Right lobe of liver (tissue), 6 donors: ENCODE measurements at regions not wholly inside any gene's neighbourhood (a gene's known extent, or its start where the extent isn't known, plus 50 kb on each side); places are given as distances from the start of the nearest gene placed in this dataset.

ENCODE experiments used
- ATAC-seq, 4 donors: fragments of 200-7000 bp; cut with Tn5 transposase; one replicate each; pipeline ENCODE4 v1.9.1; 2020; ENCODE audit warnings: mild to moderate bottlenecking in 4 of 4, moderate library complexity in 4 of 4
- DNase-seq, 3 donors: peaks; one replicate each; pipeline ENCODE4 v3.0.0-alpha.2; 2020
- H3K27ac ChIP-seq, 3 donors: fragments of 200-600 bp; one replicate each; pipeline ENCODE4 v1.8.0; 2022
- H3K27me3 ChIP-seq, 2 donors: fragments of 200-600 bp; one replicate each; pipeline ENCODE4 v1.8.0; 2022
- H3K36me3 ChIP-seq, 4 donors: fragments of 200-600 bp; sonication (generic) in 1 of 4; one replicate each; pipeline versions ENCODE4 v1.5.1 to v1.8.0; 2017 to 2022; ENCODE audit warnings: control low read depth in 1 of 4
- H3K4me1 ChIP-seq, 4 donors: fragments of 200-600 bp; sonication (generic) in 1 of 4; one replicate each; pipeline versions ENCODE4 v1.5.1 to v1.8.0; 2017 to 2022; ENCODE audit warnings: control low read depth in 1 of 4
- H3K4me3 ChIP-seq, 3 donors: fragments of 200-600 bp; one replicate each; pipeline ENCODE4 v1.8.0; 2022
- H3K9me3 ChIP-seq, 4 donors: fragments of 200-600 bp; sonication (generic) in 1 of 4; one replicate each; pipeline versions ENCODE4 v1.5.1 to v1.8.0; 2017 to 2022; ENCODE audit warnings: control low read depth in 1 of 4
- CTCF ChIP-seq, 4 donors: fragments of 200-600 bp in 3 of 4; fragments of 450-650 bp in 1 of 4; IDR thresholded peaks; one replicate each; pipeline versions ENCODE4 v1.5.1 to v1.8.0; 2016 to 2022; ENCODE audit warnings: antibody characterized with exemption in 4 of 4, mild to moderate bottlenecking in 2 of 4
- POLR2A ChIP-seq: fragments of 450-650 bp; IDR thresholded peaks from one replicate; pipeline ENCODE4 v1.6.1; 2017; ENCODE audit warnings: antibody characterized with exemption, mild to moderate bottlenecking
- WGBS: methylation state at CpG from one replicate; pipeline ENCODE4 v1.1.6; 2018; ENCODE audit warnings: low coverage, low lambda C conversion rate; ENCODE audit not compliant: insufficient coverage; ENCODE audit errors: missing lambda C conversion rate; 5-methylcytosine and 5-hydroxymethylcytosine counted together
- intact Hi-C, 2 donors: fragments of 100-400 bp; cut with DNase I; formaldehyde crosslinking; loops; one replicate each; pipeline versions ENCODE4 v1.11.2 to v1.14.1; 2022
- donor health status: DM: no; HTN: yes; CAD: no.
- donor health status: DM: no; HTN: no; CAD: no.
- donor health status: DM: no; HTN: no; CAD: no.
- donor health status: DM: no; HTN: yes; CAD: no.
- donor health status: DM: no; HTN: yes; CAD: no.

DNA sequence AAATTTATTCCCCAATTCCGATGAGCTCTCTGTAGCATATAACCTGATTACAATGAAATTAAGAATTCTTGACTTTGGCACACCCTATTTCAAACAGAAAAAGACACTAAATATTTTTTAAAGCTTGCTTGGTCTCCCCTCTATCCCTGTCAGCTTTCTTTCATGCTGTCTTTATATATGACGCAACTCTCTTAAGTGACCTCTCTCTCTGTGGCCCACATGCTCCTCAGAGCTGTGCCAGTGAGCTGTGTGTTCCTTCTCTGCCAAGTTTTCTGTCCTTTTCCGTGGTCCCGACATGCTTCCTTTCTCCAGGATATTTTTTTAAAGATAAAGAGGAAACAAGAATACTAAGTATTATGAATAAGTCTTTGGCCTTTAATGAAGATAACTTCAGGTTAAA is 484.0 kb downstream of the ETNK1 start:
- Histone ChIP-seq H3K4me3 (no peak overlapping the region), H3K36me3 (no peaks in the 10 kb centered on the region), H3K27ac (no peak overlapping the region), H3K27me3 (no peaks in the 10 kb centered on the region), H3K4me1 (no peaks in the 10 kb centered on the region), H3K9me3 (no peaks in the 10 kb centered on the region)
- intact Hi-C loops = no loop called here
- 37% methylated on average over 4 of the region's 4 CpGs for WGBS
- TF ChIP-seq CTCF (IDR thresholded peaks at IDR 0.05) (no peak), POLR2A (no peak)
- DNase-seq (peak in 1 of 3 donors; percentile 10), ATAC-seq (peak in 2 of 4 donors; percentile 45 to 50)

DNA sequence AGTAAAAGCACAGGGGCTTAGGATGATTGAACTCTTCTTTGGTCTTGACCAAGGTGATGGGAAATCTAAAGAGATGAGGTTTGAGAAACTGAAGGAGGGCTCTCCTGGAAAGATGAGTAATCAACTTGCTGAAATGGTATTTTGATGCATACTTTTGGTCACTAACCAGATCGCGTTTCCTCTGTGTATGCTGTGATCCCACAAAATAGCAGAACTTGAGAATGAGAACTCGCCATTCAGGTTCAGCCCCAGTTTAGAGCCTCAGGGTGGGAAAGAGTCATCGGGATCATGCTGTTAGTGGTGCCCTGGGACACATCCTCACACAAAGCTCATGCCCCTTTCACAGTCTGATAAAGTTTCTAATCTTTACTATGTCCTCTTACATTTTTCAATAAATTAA is 488.8 kb downstream of the ETNK1 start:
- TF ChIP-seq CTCF (IDR thresholded peaks at IDR 0.05) (no peak), POLR2A (no peak)
- Histone ChIP-seq H3K4me3 (no peak overlapping the region), H3K27me3 (no peaks in the 10 kb centered on the region), H3K27ac (no peak overlapping the region), H3K9me3 (no peaks in the 10 kb centered on the region), H3K36me3 (no peaks in the 10 kb centered on the region), H3K4me1 (no peaks in the 10 kb centered on the region)
- 82% methylated on average over 1 of the region's 4 CpGs for WGBS
- DNase-seq = no peak
- ATAC-seq = no peak
- intact Hi-C loops = no loop called here

DNA sequence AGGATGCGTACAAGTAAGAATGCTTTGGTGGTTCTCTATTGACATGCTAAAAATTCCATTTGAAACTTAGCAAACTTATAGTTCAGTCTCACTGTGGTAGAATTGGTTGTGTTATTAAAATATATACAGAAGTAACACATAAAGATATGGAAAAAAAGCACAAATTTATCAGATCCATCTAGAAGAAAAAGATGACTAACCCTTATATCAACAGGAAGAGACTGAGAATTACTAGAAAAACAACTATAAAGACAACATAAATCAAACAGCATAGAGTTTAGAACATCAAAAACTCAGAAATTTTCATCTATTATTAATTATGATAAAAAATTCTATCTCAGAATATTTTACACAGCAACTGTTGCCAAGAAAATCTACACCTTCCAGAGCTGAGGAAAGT is 491.0 kb downstream of the ETNK1 start:
- intact Hi-C loops = no loop called here
- H3K4me1 ChIP-seq = no peaks in the 10 kb centered on the region

DNA sequence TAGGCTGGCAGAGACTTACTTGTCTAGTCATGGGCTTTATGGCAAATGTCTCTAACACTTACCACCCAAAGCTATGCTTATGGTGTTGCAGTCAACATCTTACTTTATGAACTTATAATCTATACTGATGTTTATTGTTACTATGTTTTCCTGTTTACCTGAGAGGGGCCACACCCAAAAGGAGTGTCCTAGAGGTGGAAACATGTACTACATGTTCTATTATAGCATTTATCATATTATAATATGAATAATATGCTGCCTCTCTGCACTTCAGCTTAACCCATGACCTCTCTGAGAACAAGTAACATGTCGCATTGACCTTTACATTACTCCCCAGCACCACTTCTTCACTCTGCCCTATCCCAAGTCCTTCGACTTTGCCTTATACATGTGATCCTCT is 501.8 kb downstream of the ETNK1 start:
- H3K27ac ChIP-seq = no peak overlapping the region
- intact Hi-C loops = no loop called here
- WGBS = 33% methylated on average over 1 of the region's 2 CpGs
- H3K27me3 ChIP-seq = no peaks in the 10 kb centered on the region
- H3K36me3 ChIP-seq = no peaks in the 10 kb centered on the region
- H3K4me1 ChIP-seq = no peaks in the 10 kb centered on the region
- TF ChIP-seq CTCF (IDR thresholded peaks at IDR 0.05) = no peak
- no peak for TF ChIP-seq POLR2A
- H3K9me3 ChIP-seq = no peaks in the 10 kb centered on the region
- no peak overlapping the region for H3K4me3 ChIP-seq
- no peak for ATAC-seq
- no peak for DNase-seq

More for the DNA sequence above, 491.0 kb downstream of the ETNK1 start:
- no peak overlapping the region for H3K27ac ChIP-seq
- H3K9me3 ChIP-seq = no peaks in the 10 kb centered on the region
- no peak for ATAC-seq
- no peak for TF ChIP-seq CTCF (IDR thresholded peaks at IDR 0.05)
- no peak for TF ChIP-seq POLR2A
- H3K4me3 ChIP-seq = no peak overlapping the region
- no peaks in the 10 kb centered on the region for H3K36me3 ChIP-seq
- WGBS = 92% methylated on average over 1 of the region's 1 CpG
- H3K27me3 ChIP-seq = no peaks in the 10 kb centered on the region
- no peak for DNase-seq

DNA sequence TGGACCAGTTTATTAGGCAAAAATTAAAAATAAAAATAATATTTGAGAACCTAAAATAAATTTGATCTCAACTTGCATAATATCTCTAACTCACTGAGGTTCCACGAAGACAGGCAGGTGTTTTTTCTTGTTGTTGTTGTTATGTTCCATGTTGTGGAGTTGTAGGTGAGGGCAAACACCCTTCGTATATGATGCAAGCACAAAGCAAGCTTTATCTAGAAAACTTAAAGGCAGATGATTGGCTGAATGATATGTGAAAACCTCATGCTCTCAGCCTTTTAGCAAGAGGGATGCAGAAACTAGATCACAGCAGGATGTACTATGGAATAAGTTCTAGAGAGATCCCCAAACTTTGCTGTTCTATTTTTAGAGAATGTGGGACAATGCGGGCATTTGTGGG is 502.7 kb downstream of the ETNK1 start:
- H3K9me3 ChIP-seq = no peaks in the 10 kb centered on the region
- intact Hi-C loops = no loop called here
- H3K36me3 ChIP-seq = no peaks in the 10 kb centered on the region
- no peak overlapping the region for H3K4me3 ChIP-seq
- H3K27ac ChIP-seq = no peak overlapping the region
- no peaks in the 10 kb centered on the region for H3K27me3 ChIP-seq
- WGBS = 69% methylated on average over 3 of the region's 3 CpGs
- H3K4me1 ChIP-seq = no peaks in the 10 kb centered on the region
- no peak for DNase-seq
- ATAC-seq = no peak
- TF ChIP-seq POLR2A = no peak
- TF ChIP-seq CTCF (IDR thresholded peaks at IDR 0.05) = no peak
